Cardiac muscle cell (in vitro differentiated cells and primary cell): ENCODE measurements at regions not wholly inside any gene's neighbourhood (a gene's known extent, or its start where the extent isn't known, plus 50 kb on each side); places are given as distances from the start of the nearest gene placed in this dataset.
"Not testable (repeated sequence)": the region's sequence is repeated elsewhere in the genome, so short reads cannot be mapped to it uniquely, and the experiment has no call there.

Experiments
- DNase-seq, 2 donors: peaks; one replicate each; pipeline versions ENCODE4 v3.0.0 to v3.0.0-alpha.2; 2010 to 2017; ENCODE audit warnings: low read depth in 1 of 2, low spot score in 1 of 2
- H3K27ac ChIP-seq: fragments of 200-600 bp; sonication (generic); 2 replicates; pipeline ENCODE4 v1.5.1; 2016
- H3K27me3 ChIP-seq: fragments of 200-600 bp; sonication (generic); 2 replicates; pipeline ENCODE4 v1.6.0; 2016; ENCODE audit warnings: control low read depth
- H3K36me3 ChIP-seq: fragments of 200-600 bp; sonication (generic); 2 replicates; pipeline ENCODE4 v1.5.1; 2016; ENCODE audit warnings: control low read depth
- H3K4me1 ChIP-seq: fragments of 200-600 bp; sonication (generic); 2 replicates; pipeline ENCODE4 v1.8.1; 2017; ENCODE audit warnings: low read depth, mild to moderate bottlenecking, mixed run types
- H3K4me3 ChIP-seq: fragments of 200-600 bp; sonication (generic); 2 replicates; pipeline ENCODE4 v1.5.1; 2016; ENCODE audit warnings: mild to moderate bottlenecking
- H3K9me3 ChIP-seq: fragments of 200-600 bp; sonication (generic); 2 replicates; pipeline ENCODE4 v1.5.1; 2017; ENCODE audit warnings: low read depth, mild to moderate bottlenecking, control low read depth
- TF ChIP-seq, protein P1 (sequence below): IDR thresholded peaks from 2 replicates; pipeline ENCODE4 v1.5.1; 2012; ENCODE audit warnings: low read depth, mild to moderate bottlenecking, low read length

DNA sequence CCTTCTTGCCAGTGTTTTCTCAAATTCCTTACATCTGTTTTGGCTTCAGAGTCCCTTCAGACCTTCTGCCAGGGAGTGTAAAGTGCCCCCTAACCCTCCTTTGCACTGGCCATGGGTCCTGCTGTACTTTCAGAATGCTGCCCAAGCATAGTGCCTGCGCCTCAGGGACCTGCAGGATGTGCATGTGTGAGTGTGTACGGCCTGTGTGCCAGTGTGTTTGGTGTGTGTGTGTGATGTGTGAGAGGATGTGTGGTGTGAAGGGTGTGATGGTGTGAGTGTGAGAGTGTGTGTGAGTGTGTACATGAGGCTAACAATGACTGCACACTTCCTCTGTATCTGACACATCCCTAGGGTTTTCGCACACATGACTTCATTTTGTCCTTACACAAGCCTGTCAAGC, 265.8 kb upstream of the RAB4A start:
- Histone ChIP-seq H3K36me3 (no peaks in the 10 kb centered on the region), H3K4me3 (no peak overlapping the region), H3K27ac (no peak overlapping the region), H3K9me3 (no peaks in the 10 kb centered on the region), H3K27me3 (no peaks in the 10 kb centered on the region), H3K4me1 (no peaks in the 10 kb centered on the region)
- DNase-seq = no peak
- TF ChIP-seq, protein P1, sequence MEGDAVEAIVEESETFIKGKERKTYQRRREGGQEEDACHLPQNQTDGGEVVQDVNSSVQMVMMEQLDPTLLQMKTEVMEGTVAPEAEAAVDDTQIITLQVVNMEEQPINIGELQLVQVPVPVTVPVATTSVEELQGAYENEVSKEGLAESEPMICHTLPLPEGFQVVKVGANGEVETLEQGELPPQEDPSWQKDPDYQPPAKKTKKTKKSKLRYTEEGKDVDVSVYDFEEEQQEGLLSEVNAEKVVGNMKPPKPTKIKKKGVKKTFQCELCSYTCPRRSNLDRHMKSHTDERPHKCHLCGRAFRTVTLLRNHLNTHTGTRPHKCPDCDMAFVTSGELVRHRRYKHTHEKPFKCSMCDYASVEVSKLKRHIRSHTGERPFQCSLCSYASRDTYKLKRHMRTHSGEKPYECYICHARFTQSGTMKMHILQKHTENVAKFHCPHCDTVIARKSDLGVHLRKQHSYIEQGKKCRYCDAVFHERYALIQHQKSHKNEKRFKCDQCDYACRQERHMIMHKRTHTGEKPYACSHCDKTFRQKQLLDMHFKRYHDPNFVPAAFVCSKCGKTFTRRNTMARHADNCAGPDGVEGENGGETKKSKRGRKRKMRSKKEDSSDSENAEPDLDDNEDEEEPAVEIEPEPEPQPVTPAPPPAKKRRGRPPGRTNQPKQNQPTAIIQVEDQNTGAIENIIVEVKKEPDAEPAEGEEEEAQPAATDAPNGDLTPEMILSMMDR = no peak

DNA sequence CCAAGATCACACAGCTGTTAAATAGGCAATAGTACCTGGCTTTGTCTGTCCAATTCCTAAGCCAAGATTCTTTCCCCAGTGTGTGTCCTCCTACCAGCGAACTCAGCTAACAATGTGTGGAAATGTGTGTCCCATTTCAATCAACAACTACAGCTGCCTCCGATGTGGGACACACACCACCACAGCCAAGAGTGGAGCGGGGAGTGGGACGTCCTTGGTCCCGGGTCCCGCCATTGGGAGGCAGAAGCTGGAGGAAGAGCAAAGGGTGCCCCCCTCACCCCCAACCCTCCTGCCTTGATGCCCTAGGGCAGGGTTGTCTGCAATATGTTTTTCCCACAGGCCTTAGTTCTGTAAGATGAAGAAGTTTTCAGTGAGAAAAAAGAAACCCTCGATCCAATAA, 265.4 kb upstream of the RAB4A start:
- Histone ChIP-seq H3K27me3 (no peaks in the 10 kb centered on the region), H3K27ac (no peak overlapping the region), H3K36me3 (no peaks in the 10 kb centered on the region), H3K4me1 (no peaks in the 10 kb centered on the region), H3K4me3 (no peak overlapping the region), H3K9me3 (no peaks in the 10 kb centered on the region)
- no peak for DNase-seq
- TF ChIP-seq, protein P1 = no peak

DNA sequence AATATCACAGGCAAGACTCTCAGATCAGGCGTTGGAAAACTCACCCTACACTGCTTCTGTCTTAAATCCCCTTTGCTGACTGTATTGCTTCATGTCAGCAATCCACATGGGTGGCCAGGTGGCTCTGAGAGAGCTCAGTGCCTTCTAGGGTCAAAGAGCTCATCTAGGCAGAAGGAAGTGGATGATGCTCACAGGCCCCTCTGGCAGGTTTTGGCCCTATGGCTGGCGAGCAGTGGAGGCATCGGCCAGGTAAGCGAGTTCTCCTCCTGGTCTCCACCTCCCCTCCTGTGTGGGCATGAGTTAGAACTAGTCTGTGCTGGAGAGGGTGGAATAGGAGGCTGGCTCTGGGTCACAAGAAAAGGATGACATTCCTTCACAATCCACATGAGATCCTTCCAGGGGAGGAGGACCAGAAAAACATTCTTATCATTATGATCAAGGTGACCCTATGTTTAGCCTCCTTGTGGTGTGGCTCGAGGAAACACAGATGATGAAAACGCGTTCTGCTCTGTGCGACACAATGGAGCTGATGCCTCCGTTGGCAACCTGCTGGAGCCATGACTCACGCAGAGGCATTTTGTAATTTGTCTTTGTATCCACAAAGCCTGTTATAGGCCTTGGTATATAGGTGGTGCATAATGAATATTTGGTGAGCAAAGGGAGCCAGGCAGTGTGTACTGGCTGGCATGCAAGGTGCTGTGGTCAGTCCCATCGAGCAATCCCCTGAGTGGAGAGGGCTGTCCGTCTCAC, 264.6 kb upstream of the RAB4A start:
- Histone ChIP-seq H3K27me3 (no peaks in the 10 kb centered on the region), H3K4me3 (no peak overlapping the region), H3K36me3 (no peaks in the 10 kb centered on the region), H3K4me1 (no peaks in the 10 kb centered on the region), H3K27ac (no peak overlapping the region), H3K9me3 (no peaks in the 10 kb centered on the region)
- peak in 1 of 2 donors; percentile 49 for DNase-seq
- TF ChIP-seq, protein P1 = no peak

DNA sequence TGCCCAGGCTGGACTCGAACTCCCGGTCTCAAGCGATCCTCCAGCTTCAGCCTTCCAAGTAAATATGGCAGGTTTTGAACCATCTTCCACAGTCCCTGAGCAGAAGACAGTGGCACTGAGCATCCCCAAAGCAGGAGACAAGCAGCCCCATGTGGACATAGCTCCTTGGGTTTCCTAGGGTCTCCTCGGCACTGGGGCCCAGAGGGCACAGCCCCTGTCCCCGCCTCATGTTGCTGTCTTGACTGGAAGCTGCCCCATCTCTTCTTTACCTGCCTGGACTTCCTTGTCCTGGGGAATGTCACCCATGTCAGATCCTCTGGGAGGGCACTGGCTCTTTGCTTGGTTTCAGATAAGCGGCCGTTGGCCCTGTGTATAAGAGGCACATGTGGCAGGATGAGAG, 263.7 kb upstream of the RAB4A start:
- H3K27me3 ChIP-seq = no peaks in the 10 kb centered on the region
- H3K9me3 ChIP-seq = no peaks in the 10 kb centered on the region
- H3K27ac ChIP-seq = no peak overlapping the region
- TF ChIP-seq, protein P1 = no peak
- H3K4me3 ChIP-seq = no peak overlapping the region
- H3K36me3 ChIP-seq = no peaks in the 10 kb centered on the region
- DNase-seq = no peak
- H3K4me1 ChIP-seq = no peaks in the 10 kb centered on the region

DNA sequence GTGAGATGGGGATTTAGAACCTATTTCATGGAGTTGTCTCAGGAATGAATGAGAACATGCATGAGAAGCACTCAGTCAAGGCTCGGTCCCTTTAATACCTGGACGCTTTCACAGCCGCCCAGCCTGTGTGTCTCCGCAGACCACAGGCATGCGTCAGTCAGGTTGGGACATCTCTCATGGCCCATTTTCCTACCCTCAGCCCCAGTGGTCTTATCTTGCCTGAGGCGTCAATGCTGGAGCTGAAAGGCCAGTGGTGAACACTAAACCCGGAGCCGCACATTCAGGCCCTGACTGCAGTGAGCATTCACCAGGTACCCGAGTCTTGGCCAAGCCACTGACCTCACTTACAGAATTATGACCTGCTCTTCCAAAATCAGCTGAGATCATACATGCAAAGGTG, 263.2 kb upstream of the RAB4A start:
- Histone ChIP-seq H3K4me1 (no peaks in the 10 kb centered on the region), H3K36me3 (no peaks in the 10 kb centered on the region), H3K4me3 (no peak overlapping the region), H3K9me3 (no peaks in the 10 kb centered on the region), H3K27ac (no peak overlapping the region), H3K27me3 (no peaks in the 10 kb centered on the region)
- no peak for DNase-seq
- TF ChIP-seq, protein P1 = no peak

DNA sequence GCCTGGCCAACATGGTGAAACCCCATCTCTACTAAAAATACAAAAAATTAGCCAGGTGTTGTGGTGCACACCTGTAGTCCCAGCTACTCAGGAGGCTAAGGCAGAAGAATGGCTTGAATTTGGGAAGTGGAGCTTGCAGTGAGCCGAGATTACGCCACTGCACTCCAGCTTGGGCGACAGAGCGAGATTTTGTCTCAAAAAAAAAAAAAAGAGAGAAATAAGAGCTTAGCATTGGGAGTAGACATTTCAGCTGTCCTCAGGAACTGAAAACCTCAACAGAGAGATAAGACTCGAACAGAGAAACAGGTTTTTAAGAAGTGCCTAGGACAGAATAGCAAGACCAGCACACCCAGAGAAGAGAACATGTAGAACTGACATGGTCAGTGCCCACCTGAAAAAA, 262.6 kb upstream of the RAB4A start:
- not testable (repeated sequence) for H3K27me3 ChIP-seq, H3K36me3 ChIP-seq, DNase-seq, H3K4me3 ChIP-seq, H3K4me1 ChIP-seq, H3K27ac ChIP-seq, H3K9me3 ChIP-seq
